GM12878 (cell line): ENCODE measurements at regions not wholly inside any gene's neighbourhood (a gene's known extent, or its start where the extent isn't known, plus 50 kb on each side); places are given as distances from the start of the nearest gene placed in this dataset.

ENCODE experiments used
- ATAC-seq: fragments of 200-7000 bp; cut with Tn5 transposase; 3 replicates; pipeline ENCODE4 v1.9.1; 2020; ENCODE audit warnings: mild to moderate bottlenecking, moderate library complexity
- BruUV-seq: library from RNA; stranded (reverse); fragments of 400-500 nt; replicated peaks from 2 replicates; lab custom pipeline; 2021; lab: Mats Ljungman, UMichigan
- CTCF ChIA-PET: fragments of 300-600 bp; sonication (Branson Sonifier 250); formaldehyde crosslinking; extraction: SDS; loops from one replicate; lab custom pipeline; 2021; ENCODE audit warnings: inconsistent platforms; lab: Yijun Ruan, JAX
- POLR2A ChIA-PET: fragments of 350-600 bp; formaldehyde crosslinking; extraction: SDS; loops from one replicate; lab custom pipeline; 2021; ENCODE audit warnings: inconsistent platforms; lab: Charles Lee
- RAD21 ChIA-PET: fragments of 300-600 bp; sonication (Branson Sonifier 250); formaldehyde crosslinking; loops from one replicate; lab custom pipeline; 2023; ENCODE audit warnings: antibody characterized with exemption; ENCODE audit not compliant: unreplicated experiment; lab: Charles Lee
- SMC1A ChIA-PET: fragments of 300-600 bp; sonication (Branson Sonifier 250); formaldehyde crosslinking; loops from one replicate; lab custom pipeline; 2023; ENCODE audit not compliant: unreplicated experiment, uncharacterized antibody; lab: Charles Lee
- DNase-seq: peaks from one replicate; pipeline ENCODE4 v3.0.0-alpha.2; 2011; ENCODE audit warnings: low read depth, low spot score
- FAIRE-seq: peaks from 3 replicates; lab custom pipeline; 2011; peaks lifted over from hg19 to GRCh38; lab: Jason Lieb, UNC
- H2AFZ ChIP-seq: 2 replicates; pipeline ENCODE4 v1.6.0; 2011; ENCODE audit warnings: low read depth, low read length, control low read depth; ENCODE audit not compliant: control insufficient read depth
- H3K27ac ChIP-seq: 2 replicates; pipeline ENCODE4 v1.5.1; 2011; ENCODE audit warnings: control low read depth; ENCODE audit not compliant: control insufficient read depth, insufficient read depth
- H3K27me3 ChIP-seq, 2 experiments: replicated peaks in 1 of 2; 2 replicates each; pipeline versions ENCODE4 v1.6.0 to v1.6.1; 2011; ENCODE audit warnings: low read length in 1 of 2; ENCODE audit not compliant: control insufficient read depth in 2 of 2, insufficient read depth in 2 of 2
- H3K36me3 ChIP-seq, 2 experiments: 2 replicates each; pipeline ENCODE4 v1.5.1; 2011; ENCODE audit warnings: low read length in 1 of 2; ENCODE audit not compliant: control insufficient read depth in 2 of 2, insufficient read depth in 2 of 2
- H3K4me1 ChIP-seq: 2 replicates; pipeline ENCODE4 v1.6.1; 2011; ENCODE audit warnings: mild to moderate bottlenecking, low read length, moderate library complexity, mixed read lengths; ENCODE audit not compliant: control insufficient read depth, insufficient read depth
- H3K4me2 ChIP-seq: 2 replicates; pipeline ENCODE4 v1.6.0; 2011; ENCODE audit warnings: control low read depth; ENCODE audit not compliant: control insufficient read depth, insufficient read depth
- H3K4me3 ChIP-seq: fragments of 200-600 bp; sonication (generic); 2 replicates; pipeline ENCODE4 v1.5.1; 2016
- H3K79me2 ChIP-seq: 2 replicates; pipeline ENCODE4 v1.6.0; 2011; ENCODE audit warnings: low read length; ENCODE audit not compliant: control insufficient read depth, insufficient read depth
- H3K9ac ChIP-seq: 2 replicates; pipeline ENCODE4 v1.8.0; 2011; ENCODE audit warnings: low read length, control low read depth, mixed read lengths; ENCODE audit not compliant: control insufficient read depth, insufficient read depth
- H3K9me3 ChIP-seq: replicated peaks from 3 replicates; pipeline ENCODE4 v1.5.1; 2011; ENCODE audit warnings: mild to moderate bottlenecking, low read length; ENCODE audit not compliant: control insufficient read depth, insufficient read depth
- H4K20me1 ChIP-seq: 2 replicates; pipeline ENCODE4 v1.6.0; 2011; ENCODE audit not compliant: control insufficient read depth, insufficient read depth
- BHLHE40 ChIP-seq, 2 experiments: fragments of 450-650 bp in 1 of 2; IDR thresholded peaks; 2 replicates each; pipeline ENCODE4 v1.6.1; 2011 to 2017; ENCODE audit warnings: low read depth in 2 of 2, borderline replicate concordance in 1 of 2, improper control_type of control experiment in 1 of 2, low read length in 1 of 2, mild to moderate bottlenecking in 1 of 2
- HDGF ChIP-seq: fragments of 450-650 bp; IDR thresholded peaks from 2 replicates; pipeline ENCODE4 v1.6.1; 2016; ENCODE audit warnings: antibody characterized with exemption
- IRF5 ChIP-seq: fragments of 450-650 bp; IDR thresholded peaks from 2 replicates; pipeline ENCODE4 v1.6.1; 2017; ENCODE audit warnings: borderline replicate concordance
- NFIC ChIP-seq: IDR thresholded peaks from 2 replicates; pipeline ENCODE4 v1.6.1; 2012; ENCODE audit warnings: low read depth, mild to moderate bottlenecking, inconsistent platforms, low read length, moderate library complexity
- NFXL1 ChIP-seq: fragments of 450-650 bp; IDR thresholded peaks from 2 replicates; pipeline ENCODE4 v1.6.1; 2017; ENCODE audit warnings: antibody characterized with exemption, mild to moderate bottlenecking, borderline replicate concordance
- NFYA ChIP-seq: IDR thresholded peaks from 2 replicates; pipeline ENCODE4 v1.6.1; 2011; ENCODE audit warnings: low read depth, mild to moderate bottlenecking, low read length, improper control_type of control experiment, borderline replicate concordance
- PBX3 ChIP-seq: IDR thresholded peaks from 2 replicates; pipeline ENCODE4 v1.6.1; 2011; ENCODE audit warnings: mild to moderate bottlenecking, low read depth, low read length, moderate library complexity; ENCODE audit not compliant: insufficient replicate concordance
- PML ChIP-seq: IDR thresholded peaks from 2 replicates; pipeline ENCODE4 v1.6.1; 2012; ENCODE audit warnings: low read length, inconsistent platforms
- RELA ChIP-seq: fragments of 450-650 bp; IDR thresholded peaks from 2 replicates; pipeline ENCODE4 v1.8.0; 2014; ENCODE audit warnings: borderline replicate concordance; ENCODE audit not compliant: partially characterized antibody
- SP1 ChIP-seq: IDR thresholded peaks from one replicate; pipeline ENCODE4 v1.6.1; 2011; ENCODE audit warnings: low read depth, low read length
- SPI1 ChIP-seq: IDR thresholded peaks from 2 replicates; pipeline ENCODE4 v1.6.1; 2011; ENCODE audit warnings: low read depth, mild to moderate bottlenecking, low read length, moderate library complexity, borderline replicate concordance; ENCODE audit not compliant: insufficient read depth
- SREBF2 ChIP-seq: IDR thresholded peaks from 2 replicates; pipeline ENCODE4 v1.6.1; 2012; ENCODE audit warnings: mild to moderate bottlenecking, low read length
- WRNIP1 ChIP-seq: IDR thresholded peaks from 2 replicates; pipeline ENCODE4 v1.6.1; 2011; ENCODE audit warnings: low read depth, low read length, improper control_type of control experiment, borderline replicate concordance
- ZSCAN29 ChIP-seq: fragments of 450-650 bp; IDR thresholded peaks from 2 replicates; pipeline ENCODE4 v1.6.1; 2017; ENCODE audit warnings: mild to moderate bottlenecking, moderate library complexity
- WGBS: methylation state at CpG from one replicate; pipeline ENCODE4 v1.1.6; 2016; ENCODE audit warnings: low lambda C conversion rate; ENCODE audit not compliant: insufficient replicate concordance, insufficient coverage; ENCODE audit errors: missing lambda C conversion rate; 5-methylcytosine and 5-hydroxymethylcytosine counted together
- in situ Hi-C: fragments of 300-500 bp; cut with MboI; formaldehyde crosslinking; loops from 9 replicates; pipeline ENCODE4 v1.14.3; 2018; ENCODE audit warnings: mixed read lengths
- intact Hi-C: fragments of 100-400 bp; cut with micrococcal nuclease; formaldehyde crosslinking; loops from one replicate; pipeline ENCODE4 v1.14.2; 2022; ENCODE audit not compliant: unreplicated experiment

GRCh38 chr16:9365370-9365728 lies 273.9 kb downstream of the HAPSTR1 start:
- Histone ChIP-seq H3K36me3 (no peaks in the 10 kb centered on the region), H3K27me3 (no peaks in the 10 kb centered on the region; a peak in 1 of 4 replicates), H2AFZ (no peak overlapping the region), H3K4me3 (no peak overlapping the region), H4K20me1 (no peaks in the 10 kb centered on the region), H3K9ac (no peak overlapping the region), H3K79me2 (no peaks in the 10 kb centered on the region)
- BruUV-seq: no TSS peak
- ChIA-PET RAD21 (no interaction called here), CTCF (no interaction called here)
- no peak for ATAC-seq
- in situ Hi-C loops: no loop called here
- FAIRE-seq: no peak
- TF ChIP-seq HDGF (no peak), IRF5 (no peak), NFXL1 (no peak), WRNIP1 (no peak), PML (no peak), PBX3 (no peak), SP1 (no peak), SPI1 (no peak), ZSCAN29 (no peak), RELA (no peak), BHLHE40 (IDR thresholded peaks at IDR 0.05; ENCODE audit: borderline replicate concordance in 1 of 2, low read depth in 2 of 2, low read length in 1 of 2) (no peak), NFYA (no peak), NFIC (no peak), SREBF2 (no peak)
- TF ChIP-seq, all 136 proteins: peak for 0
- POLR2A ChIA-PET: interaction anchor here (0.6 kb wide), 1 partner anchor 392 kb away, joined by 4 read pairs; no protein-coding TSS in a partner anchor
- DNase-seq: no peak
- Histone ChIP-seq H3K4me1 (no peaks in the 10 kb centered on the region), H3K9me3 (no peaks in the 10 kb centered on the region), H3K27ac (no peak overlapping the region), H3K4me2 (no peak overlapping the region)
- WGBS: 0% methylated on average over 1 of the region's 1 CpG
- SMC1A ChIA-PET: no interaction called here
- intact Hi-C loops: no loop called here
